Esophagus muscularis mucosa (tissue), 4 donors: ENCODE measurements at regions not wholly inside any gene's neighbourhood (a gene's known extent, or its start where the extent isn't known, plus 50 kb on each side); places are given as distances from the start of the nearest gene placed in this dataset.

ENCODE experiments used
- DNase-seq: peaks from one replicate; pipeline ENCODE4 v3.0.0-alpha.2; 2017; ENCODE audit errors: extremely low spot score
- H3K27ac ChIP-seq, 4 donors: fragments of 200-600 bp; sonication (generic); replicated peaks in 1 of 4; 1 replicate in 3 of 4; 2 replicates in 1 of 4; pipeline ENCODE4 v1.5.1; 2016 to 2019; ENCODE audit warnings: mild to moderate bottlenecking in 1 of 4
- H3K27me3 ChIP-seq, 4 donors: fragments of 200-600 bp; sonication (generic); one replicate each; pipeline versions ENCODE4 v1.5.1 to v1.6.0; 2016 to 2019
- H3K36me3 ChIP-seq, 4 donors: fragments of 200-600 bp; sonication (generic); one replicate each; pipeline ENCODE4 v1.5.1; 2016 to 2019
- H3K4me1 ChIP-seq, 4 donors: fragments of 200-600 bp; sonication (generic); one replicate each; pipeline ENCODE4 v1.5.1; 2016 to 2019
- H3K4me3 ChIP-seq, 4 donors: fragments of 200-600 bp; sonication (generic); 1 replicate in 2 of 4; 2 replicates in 2 of 4; pipeline ENCODE4 v1.5.1; 2016 to 2019; ENCODE audit warnings: mild to moderate bottlenecking in 4 of 4, moderate library complexity in 1 of 4
- H3K9me3 ChIP-seq, 4 donors: fragments of 200-600 bp; sonication (generic); 1 replicate in 3 of 4; 2 replicates in 1 of 4; pipeline ENCODE4 v1.5.1; 2016 to 2019
- EP300 ChIP-seq: sonication (generic); formaldehyde crosslinking; IDR thresholded peaks from one replicate; pipeline ENCODE4 v1.6.1; 2017; ENCODE audit warnings: antibody characterized with exemption
- POLR2A ChIP-seq: fragments of 450-650 bp; IDR thresholded peaks from one replicate; pipeline ENCODE4 v1.6.1; 2017; ENCODE audit warnings: antibody characterized with exemption, moderate library complexity, mild to moderate bottlenecking, low read depth
- POLR2AphosphoS5 ChIP-seq, 2 donors: sonication (generic); formaldehyde crosslinking; IDR thresholded peaks; one replicate each; pipeline ENCODE4 v1.6.1; 2017; ENCODE audit warnings: antibody characterized with exemption in 2 of 2
- WGBS: methylation state at CpG from one replicate; pipeline ENCODE4 v1.1.5; 2018; 5-methylcytosine and 5-hydroxymethylcytosine counted together
- intact Hi-C: fragments of 100-400 bp; cut with DNase I; formaldehyde crosslinking; loops from one replicate; pipeline ENCODE4 v1.15.1; 2023
- TF ChIP-seq, protein P1 (sequence below), 3 experiments: fragments of 200-600 bp in 2 of 3; fragments of 450-650 bp in 1 of 3; sonication (generic) in 2 of 3; IDR thresholded peaks; one replicate each; pipeline ENCODE4 v1.5.1; 2017 to 2019; ENCODE audit warnings: antibody characterized with exemption in 3 of 3, mild to moderate bottlenecking in 2 of 3, moderate library complexity in 1 of 3

DNA sequence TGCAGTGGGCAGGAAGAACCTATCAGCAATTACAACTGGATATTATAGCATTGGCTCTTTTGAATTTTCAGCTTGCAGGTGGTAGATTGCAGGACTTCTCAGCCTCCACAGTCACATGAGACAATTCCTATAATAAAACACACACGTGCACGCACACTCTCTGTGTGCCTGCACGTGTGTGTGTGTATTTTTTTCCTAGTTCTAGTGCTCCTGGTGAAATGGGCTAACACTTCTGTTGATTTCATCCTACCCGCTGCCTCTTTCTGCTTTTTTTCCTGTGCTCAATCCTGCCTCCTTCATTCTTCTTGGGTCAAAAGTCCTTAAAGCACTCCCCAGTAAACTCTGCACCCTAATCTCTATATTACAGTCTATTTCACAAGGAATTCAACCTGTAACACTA, 320.1 kb downstream of the OSTF1 start:
- Histone ChIP-seq H3K4me1 (no peaks in the 10 kb centered on the region), H3K27ac (no peak overlapping the region), H3K36me3 (no peaks in the 10 kb centered on the region), H3K27me3 (no peaks in the 10 kb centered on the region), H3K4me3 (no peak overlapping the region), H3K9me3 (no peaks in the 10 kb centered on the region)
- TF ChIP-seq POLR2AphosphoS5 (IDR thresholded peaks at IDR 0.05) (no peak), POLR2A (no peak), EP300 (no peak)
- TF ChIP-seq, protein P1, sequence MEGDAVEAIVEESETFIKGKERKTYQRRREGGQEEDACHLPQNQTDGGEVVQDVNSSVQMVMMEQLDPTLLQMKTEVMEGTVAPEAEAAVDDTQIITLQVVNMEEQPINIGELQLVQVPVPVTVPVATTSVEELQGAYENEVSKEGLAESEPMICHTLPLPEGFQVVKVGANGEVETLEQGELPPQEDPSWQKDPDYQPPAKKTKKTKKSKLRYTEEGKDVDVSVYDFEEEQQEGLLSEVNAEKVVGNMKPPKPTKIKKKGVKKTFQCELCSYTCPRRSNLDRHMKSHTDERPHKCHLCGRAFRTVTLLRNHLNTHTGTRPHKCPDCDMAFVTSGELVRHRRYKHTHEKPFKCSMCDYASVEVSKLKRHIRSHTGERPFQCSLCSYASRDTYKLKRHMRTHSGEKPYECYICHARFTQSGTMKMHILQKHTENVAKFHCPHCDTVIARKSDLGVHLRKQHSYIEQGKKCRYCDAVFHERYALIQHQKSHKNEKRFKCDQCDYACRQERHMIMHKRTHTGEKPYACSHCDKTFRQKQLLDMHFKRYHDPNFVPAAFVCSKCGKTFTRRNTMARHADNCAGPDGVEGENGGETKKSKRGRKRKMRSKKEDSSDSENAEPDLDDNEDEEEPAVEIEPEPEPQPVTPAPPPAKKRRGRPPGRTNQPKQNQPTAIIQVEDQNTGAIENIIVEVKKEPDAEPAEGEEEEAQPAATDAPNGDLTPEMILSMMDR (IDR thresholded peaks at IDR 0.05) = no peak
- intact Hi-C loops = no loop called here
- WGBS = 88% methylated on average over 4 of the region's 4 CpGs
- no peak for DNase-seq

DNA sequence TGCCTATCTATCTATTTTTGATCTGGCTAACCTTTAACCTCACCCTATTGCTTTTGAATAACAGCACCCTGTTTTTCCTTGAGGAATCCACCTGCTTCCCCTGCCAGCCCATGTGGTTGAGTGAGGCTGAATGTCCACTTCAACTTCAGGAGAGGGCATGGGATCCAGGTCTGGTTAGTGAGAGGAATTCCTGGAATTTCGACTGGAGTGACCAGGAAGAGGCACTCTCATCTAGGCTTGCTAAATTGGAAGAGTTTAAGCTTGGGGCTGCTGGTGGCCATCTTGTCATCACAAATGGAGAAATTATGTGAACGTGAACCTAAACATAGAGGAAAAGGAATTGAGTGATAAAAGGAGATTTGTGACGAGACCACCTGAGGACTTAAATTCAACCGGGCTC, 322.1 kb downstream of the OSTF1 start:
- Histone ChIP-seq H3K9me3 (no peaks in the 10 kb centered on the region), H3K27ac (no peak overlapping the region), H3K27me3 (no peaks in the 10 kb centered on the region), H3K36me3 (no peaks in the 10 kb centered on the region), H3K4me1 (no peaks in the 10 kb centered on the region), H3K4me3 (no peak overlapping the region)
- no peak for DNase-seq
- intact Hi-C loops = no loop called here
- WGBS = 92% methylated on average over 4 of the region's 4 CpGs
- TF ChIP-seq, protein P1 (IDR thresholded peaks at IDR 0.05) = no peak
- no peak for TF ChIP-seq POLR2AphosphoS5 (IDR thresholded peaks at IDR 0.05)
- TF ChIP-seq EP300 = no peak
- no peak for TF ChIP-seq POLR2A

DNA sequence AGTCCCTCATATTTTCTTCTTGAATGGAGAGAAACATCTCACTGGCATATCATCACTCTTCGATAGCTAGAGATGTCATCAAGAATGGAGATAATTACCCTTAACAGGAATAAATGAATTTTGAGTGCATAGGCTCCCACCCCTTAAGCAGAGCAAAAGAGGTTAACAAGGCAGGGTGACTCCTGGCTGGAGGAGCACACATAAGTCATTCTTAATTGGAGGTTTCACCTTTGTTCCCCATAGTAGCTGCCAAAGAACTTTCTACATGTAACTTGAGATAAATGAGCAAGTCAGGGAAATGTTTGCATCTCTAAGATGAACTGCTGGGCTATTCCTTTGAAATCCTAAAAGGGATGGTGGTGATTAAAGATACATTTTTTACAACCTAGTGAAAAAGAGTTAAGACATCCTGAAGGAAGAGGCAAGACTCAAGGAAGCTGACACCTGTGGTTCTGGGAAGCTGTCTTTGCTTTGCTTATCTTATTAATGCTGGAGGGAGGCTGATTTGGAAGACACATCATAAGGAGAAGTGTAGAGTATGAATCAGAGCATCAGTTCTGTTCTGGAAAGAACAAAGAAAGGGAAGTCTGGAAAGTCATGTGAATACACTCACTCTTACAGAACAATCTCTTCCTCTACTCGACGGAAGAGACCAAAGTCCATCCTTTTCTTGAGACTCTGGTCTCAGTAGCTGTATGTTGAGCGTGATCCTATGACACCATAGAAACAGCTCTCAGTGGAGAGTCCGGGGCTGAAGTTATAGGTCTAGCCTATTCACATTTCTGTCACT, 326.3 kb downstream of the OSTF1 start:
- Histone ChIP-seq H3K27me3 (no peaks in the 10 kb centered on the region), H3K4me3 (no peak overlapping the region), H3K9me3 (no peaks in the 10 kb centered on the region), H3K27ac (no peak overlapping the region), H3K36me3 (no peaks in the 10 kb centered on the region), H3K4me1 (no peaks in the 10 kb centered on the region)
- no peak for TF ChIP-seq POLR2AphosphoS5 (IDR thresholded peaks at IDR 0.05)
- no peak for TF ChIP-seq EP300
- TF ChIP-seq, protein P1 (IDR thresholded peaks at IDR 0.05) = no peak
- no peak for TF ChIP-seq POLR2A
- DNase-seq = no peak
- WGBS = 63% methylated on average over 5 of the region's 5 CpGs
- intact Hi-C loops = no loop called here

DNA sequence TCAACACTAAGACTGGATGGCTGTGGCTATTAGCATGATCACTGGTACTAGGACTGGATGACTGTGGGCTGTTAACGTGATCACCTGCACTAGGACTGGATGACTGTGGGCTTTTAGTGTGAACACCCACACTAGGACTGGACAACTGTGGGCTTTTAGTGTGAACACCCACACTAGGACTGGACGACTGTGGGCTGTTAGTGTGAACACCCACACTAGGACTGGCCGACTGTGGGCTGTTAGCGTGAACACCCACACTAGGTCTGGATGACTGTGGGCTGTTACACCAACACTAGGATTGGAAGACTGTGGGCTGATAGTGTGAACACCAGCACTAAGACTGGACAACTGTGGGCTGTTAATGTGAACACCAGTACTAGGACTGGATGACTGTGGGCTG, 329.2 kb downstream of the OSTF1 start:
- intact Hi-C loops = no loop called here
- H3K27me3 ChIP-seq = no peaks in the 10 kb centered on the region
- DNase-seq = no peak
- WGBS = 76% methylated on average over 4 of the region's 4 CpGs
- no peaks in the 10 kb centered on the region for H3K4me1 ChIP-seq
- no peaks in the 10 kb centered on the region for H3K36me3 ChIP-seq
- no peaks in the 10 kb centered on the region for H3K9me3 ChIP-seq
- TF ChIP-seq EP300 = no peak
- no peak for TF ChIP-seq POLR2A
- TF ChIP-seq, protein P1 (IDR thresholded peaks at IDR 0.05) = no peak
- no peak for TF ChIP-seq POLR2AphosphoS5 (IDR thresholded peaks at IDR 0.05)
- H3K27ac ChIP-seq = no peak overlapping the region
- H3K4me3 ChIP-seq = no peak overlapping the region

DNA sequence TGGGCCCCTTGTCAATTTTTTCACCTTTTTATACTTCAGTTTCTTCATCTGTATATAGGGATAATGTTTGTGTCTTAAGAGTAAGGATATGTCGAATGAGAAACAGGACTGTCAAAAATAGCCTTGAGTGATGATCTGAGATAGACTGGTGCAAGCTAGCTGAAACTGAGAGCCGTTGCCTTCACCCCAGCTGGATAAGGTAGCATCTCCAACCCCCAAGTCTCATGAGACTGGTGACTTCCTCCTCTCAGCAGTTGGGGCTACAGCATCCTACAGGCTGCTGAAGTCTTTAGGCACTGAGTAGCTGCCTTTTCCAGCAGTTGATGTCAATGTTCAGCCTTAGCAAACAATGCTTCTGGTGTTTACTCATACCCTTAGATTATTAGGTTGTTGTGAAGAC, 330.2 kb downstream of the OSTF1 start:
- no peak for TF ChIP-seq EP300
- TF ChIP-seq POLR2A = no peak
- TF ChIP-seq, protein P1 (IDR thresholded peaks at IDR 0.05) = no peak
- TF ChIP-seq POLR2AphosphoS5 (IDR thresholded peaks at IDR 0.05) = no peak
- H3K27ac ChIP-seq = no peak overlapping the region
- H3K4me3 ChIP-seq = no peak overlapping the region
- no peaks in the 10 kb centered on the region for H3K9me3 ChIP-seq
- intact Hi-C loops = no loop called here
- no peaks in the 10 kb centered on the region for H3K27me3 ChIP-seq
- WGBS = 45% methylated on average over 2 of the region's 2 CpGs
- H3K36me3 ChIP-seq = no peaks in the 10 kb centered on the region
- DNase-seq = no peak
- H3K4me1 ChIP-seq = no peaks in the 10 kb centered on the region
